IPS-18a (cell line): ENCODE measurements at regions not wholly inside any gene's neighbourhood (a gene's known extent, or its start where the extent isn't known, plus 50 kb on each side); places are given as distances from the start of the nearest gene placed in this dataset.

Experiments used
- H3K27ac ChIP-seq: one replicate; pipeline ENCODE4 v1.5.1; 2013; ENCODE audit warnings: low read length
- H3K27me3 ChIP-seq: one replicate; pipeline ENCODE4 v1.6.1; 2013; ENCODE audit warnings: mild to moderate bottlenecking, low read length; ENCODE audit not compliant: control insufficient read depth, insufficient read depth
- H3K36me3 ChIP-seq: one replicate; pipeline ENCODE4 v1.6.1; 2013; ENCODE audit warnings: low read depth, low read length; ENCODE audit not compliant: control insufficient read depth
- H3K4me1 ChIP-seq: one replicate; pipeline ENCODE4 v1.6.1; 2013; ENCODE audit warnings: low read depth, low read length; ENCODE audit not compliant: control insufficient read depth
- H3K4me3 ChIP-seq: one replicate; pipeline ENCODE4 v1.5.1; 2013; ENCODE audit warnings: low read length
- H3K9ac ChIP-seq: one replicate; pipeline ENCODE4 v1.6.1; 2013; ENCODE audit warnings: mild to moderate bottlenecking, low read length, moderate library complexity
- H3K9me3 ChIP-seq: one replicate; pipeline ENCODE4 v1.6.1; 2013; ENCODE audit warnings: low read depth, low read length; ENCODE audit not compliant: control insufficient read depth

GRCh38 chr1:199298825-199299224 lies 660.0 kb downstream of the PTPRC start:
- Histone ChIP-seq H3K27me3 (no peaks in the 10 kb centered on the region), H3K9ac (no peak overlapping the region), H3K27ac (no peak overlapping the region)

GRCh38 chr1:199301472-199302217 lies 662.8 kb downstream of the PTPRC start:
- Histone ChIP-seq H3K4me3 (no peak overlapping the region), H3K36me3 (no peaks in the 10 kb centered on the region), H3K4me1 (peaks cover 5% of the 10 kb centered on the region), H3K27ac (no peak overlapping the region), H3K9ac (no peak overlapping the region), H3K9me3 (no peaks in the 10 kb centered on the region), H3K27me3 (no peaks in the 10 kb centered on the region)

More at GRCh38 chr1:199298825-199299224, 660.0 kb downstream of the PTPRC start:
- Histone ChIP-seq H3K36me3 (no peaks in the 10 kb centered on the region), H3K4me3 (no peak overlapping the region), H3K9me3 (no peaks in the 10 kb centered on the region), H3K4me1 (peaks cover 2% of the 10 kb centered on the region)

GRCh38 chr1:199302554-199302953 lies 663.7 kb downstream of the PTPRC start:
- Histone ChIP-seq H3K27me3 (no peaks in the 10 kb centered on the region), H3K4me3 (no peak overlapping the region), H3K4me1 (peaks cover 5% of the 10 kb centered on the region), H3K9ac (no peak overlapping the region), H3K27ac (no peak overlapping the region), H3K9me3 (no peaks in the 10 kb centered on the region), H3K36me3 (no peaks in the 10 kb centered on the region)

GRCh38 chr1:199303035-199303434 lies 664.2 kb downstream of the PTPRC start:
- Histone ChIP-seq H3K27ac (no peak overlapping the region), H3K9ac (no peak overlapping the region), H3K9me3 (no peaks in the 10 kb centered on the region), H3K4me3 (no peak overlapping the region), H3K27me3 (no peaks in the 10 kb centered on the region), H3K4me1 (peaks cover 5% of the 10 kb centered on the region), H3K36me3 (no peaks in the 10 kb centered on the region)

- no peak overlapping the region for H3K27ac ChIP-seq
- no peak overlapping the region for H3K9ac ChIP-seq
- no peaks in the 10 kb centered on the region for H3K27me3 ChIP-seq
- H3K4me1 ChIP-seq: peaks cover 5% of the 10 kb centered on the region
- H3K36me3 ChIP-seq: no peaks in the 10 kb centered on the region
- H3K9me3 ChIP-seq: no peaks in the 10 kb centered on the region
- H3K4me3 ChIP-seq: no peak overlapping the region
Observed at GRCh38 chr1:199305053-199305452, 666.2 kb downstream of the PTPRC start.

GRCh38 chr1:199307496-199308264 lies 668.8 kb downstream of the PTPRC start:
- H3K36me3 ChIP-seq: no peaks in the 10 kb centered on the region
- H3K4me1 ChIP-seq: peaks cover 22% of the 10 kb centered on the region
- H3K27ac ChIP-seq: no peak overlapping the region
- no peak overlapping the region for H3K4me3 ChIP-seq
- no peak overlapping the region for H3K9ac ChIP-seq
- H3K9me3 ChIP-seq: no peaks in the 10 kb centered on the region
- H3K27me3 ChIP-seq: no peaks in the 10 kb centered on the region

GRCh38 chr1:199308349-199308846 lies 669.6 kb downstream of the PTPRC start:
- peaks cover 23% of the 10 kb centered on the region for H3K4me1 ChIP-seq
- H3K9ac ChIP-seq: no peak overlapping the region
- no peaks in the 10 kb centered on the region for H3K27me3 ChIP-seq
- H3K9me3 ChIP-seq: no peaks in the 10 kb centered on the region
- no peak overlapping the region for H3K4me3 ChIP-seq
- no peak overlapping the region for H3K27ac ChIP-seq
- H3K36me3 ChIP-seq: no peaks in the 10 kb centered on the region

- Histone ChIP-seq H3K4me1 (peaks cover 18% of the 10 kb centered on the region), H3K9me3 (no peaks in the 10 kb centered on the region), H3K27ac (peak overlapping the region; percentile 21), H3K4me3 (no peak overlapping the region), H3K36me3 (no peaks in the 10 kb centered on the region), H3K27me3 (no peaks in the 10 kb centered on the region), H3K9ac (no peak overlapping the region)
Observed at GRCh38 chr1:199310708-199311107, 671.9 kb downstream of the PTPRC start.

- Histone ChIP-seq H3K9ac (no peak overlapping the region), H3K9me3 (no peaks in the 10 kb centered on the region)
Observed at GRCh38 chr1:199311478-199312262, 672.8 kb downstream of the PTPRC start.

GRCh38 chr1:199312626-199313025 lies 673.8 kb downstream of the PTPRC start:
- no peak overlapping the region for H3K27ac ChIP-seq
- H3K4me1 ChIP-seq: peaks cover 18% of the 10 kb centered on the region
- no peak overlapping the region for H3K4me3 ChIP-seq
- H3K9me3 ChIP-seq: no peaks in the 10 kb centered on the region
- H3K27me3 ChIP-seq: no peaks in the 10 kb centered on the region
- H3K36me3 ChIP-seq: no peaks in the 10 kb centered on the region
- no peak overlapping the region for H3K9ac ChIP-seq

More at GRCh38 chr1:199311478-199312262, 672.8 kb downstream of the PTPRC start:
- H3K27me3 ChIP-seq: no peaks in the 10 kb centered on the region
- H3K27ac ChIP-seq: peak overlapping the region; percentile 22
- H3K4me3 ChIP-seq: no peak overlapping the region
- H3K36me3 ChIP-seq: no peaks in the 10 kb centered on the region
- H3K4me1 ChIP-seq: peaks cover 18% of the 10 kb centered on the region

GRCh38 chr1:199313444-199313843 lies 674.6 kb downstream of the PTPRC start:
- no peak overlapping the region for H3K9ac ChIP-seq
- H3K36me3 ChIP-seq: no peaks in the 10 kb centered on the region
- peaks cover 18% of the 10 kb centered on the region for H3K4me1 ChIP-seq
- H3K4me3 ChIP-seq: no peak overlapping the region
- no peaks in the 10 kb centered on the region for H3K27me3 ChIP-seq
- no peaks in the 10 kb centered on the region for H3K9me3 ChIP-seq
- H3K27ac ChIP-seq: no peak overlapping the region
